ENCODE measurements at regions not wholly inside any gene's neighbourhood (a gene's known extent, or its start where the extent isn't known, plus 50 kb on each side); places are given as distances from the start of the nearest gene placed in this dataset.

DNA sequence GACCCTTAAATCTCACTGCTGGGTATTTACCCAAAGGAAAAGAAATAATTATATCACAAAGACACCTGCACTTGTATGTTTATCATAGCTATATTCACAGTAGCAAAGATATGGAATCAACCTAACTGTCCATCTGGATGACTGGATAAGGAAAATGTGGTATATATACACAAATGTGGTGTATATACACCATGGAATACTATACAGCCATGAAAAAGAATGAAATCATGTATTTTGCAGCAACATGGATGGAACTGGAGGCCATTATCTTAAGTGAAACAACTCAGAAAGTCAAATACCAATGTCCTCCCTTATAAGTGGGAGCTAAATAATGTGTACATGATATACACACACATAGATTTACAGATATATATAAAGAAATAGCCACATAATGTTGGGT lies 168.2 kb downstream of the SH2D4B start:
- Histone ChIP-seq H3K9me3 (ENCODE audit: insufficient read depth in 2 of 2, low read depth in 1 of 2, low read length in 1 of 2) (no peaks in the 10 kb centered on the region), H2BK20ac (ENCODE audit: low read length) (no peak overlapping the region), H3K79me1 (ENCODE audit: low read depth, low read length) (no peaks in the 10 kb centered on the region), H3K4me1 (replicated peaks in 1 of 4; ENCODE audit: control insufficient read depth in 3 of 4, insufficient read depth in 4 of 4, low read length in 3 of 4) (no peaks in the 10 kb centered on the region), H4K91ac (replicated peaks; ENCODE audit: insufficient read length, low read length) (no peak overlapping the region), H3K27ac (ENCODE audit: low read depth, low read length) (no peak overlapping the region), H3K18ac (ENCODE audit: extremely low read depth, low read length) (no peak overlapping the region), H2AK5ac (ENCODE audit: low read depth, low read length) (no peak overlapping the region), H3K4me3 (ENCODE audit: extremely low read depth in 1 of 4, insufficient read depth in 2 of 4, low read depth in 3 of 4, low read length in 4 of 4) (no peak overlapping the region), H3K23ac (ENCODE audit: insufficient read length) (no peak overlapping the region), H2BK15ac (ENCODE audit: low read length) (no peak overlapping the region), H2AFZ (ENCODE audit: low read length) (no peak overlapping the region), H3K4me2 (ENCODE audit: insufficient read depth in 1 of 2, low read depth in 2 of 2, low read length in 2 of 2) (no peak overlapping the region), H3K36me3 (ENCODE audit: control insufficient read depth in 2 of 4, insufficient read depth in 4 of 4, low read length in 3 of 4) (no peaks in the 10 kb centered on the region), H3K4ac (replicated peaks; ENCODE audit: insufficient read length, low read depth, low read length) (no peak overlapping the region), H3K56ac (replicated peaks; ENCODE audit: insufficient read length, low read depth, low read length) (no peak overlapping the region), H4K20me1 (replicated peaks in 1 of 2; ENCODE audit: control insufficient read depth in 1 of 2, insufficient read depth in 2 of 2, low read length in 2 of 2) (no peaks in the 10 kb centered on the region), H3K14ac (ENCODE audit: insufficient read length) (no peak overlapping the region), H3K79me2 (ENCODE audit: control insufficient read depth in 1 of 2, insufficient read depth in 2 of 2, low read length in 2 of 2) (no peaks in the 10 kb centered on the region), H3K27me3 (replicated peaks in 1 of 4; ENCODE audit: control insufficient read depth in 3 of 4, extremely low read depth in 1 of 4, insufficient read depth in 3 of 4, low read length in 3 of 4) (no peaks in the 10 kb centered on the region), H4K5ac (ENCODE audit: insufficient read length, low read depth, low read length) (no peak overlapping the region), H3K9ac (replicated peaks in 1 of 4; ENCODE audit: extremely low read depth in 1 of 4, low read depth in 3 of 4, low read length in 3 of 4) (no peak overlapping the region), H4K8ac (ENCODE audit: extremely low read depth, insufficient read depth, low read length) (no peak overlapping the region), H2BK120ac (replicated peaks; ENCODE audit: low read depth, low read length) (no peak overlapping the region), H2BK5ac (ENCODE audit: low read depth, low read length) (no peak overlapping the region), H2BK12ac (ENCODE audit: low read depth, low read length) (no peak overlapping the region), H3K23me2 (ENCODE audit: low read depth, low read length) (no peaks in the 10 kb centered on the region; the same call in 1 of the 2 replicates)
- ChIA-PET POLR2A (ENCODE audit: partially characterized antibody) (no interaction called here), CTCF (ENCODE audit: partially characterized antibody) (interaction anchor here (0.8 to 3.0 kb wide), 8 partner anchors 33 to 240 kb away, joined by 3 to 12 read pairs (median 6); no protein-coding TSS in a partner anchor)
- TF ChIP-seq KDM1A (IDR thresholded peaks at IDR 0.05; ENCODE audit: borderline replicate concordance, low read length) (peak; percentile 66; the same call in 1 of the 2 replicates), CHD2 (IDR thresholded peaks at IDR 0.05; ENCODE audit: low read length) (no peak)
- DNase-seq (ENCODE audit: low read depth in 1 of 2, low spot score in 2 of 2) = no peak
- FAIRE-seq = no peak
